ENCODE measurements at regions not wholly inside any gene's neighbourhood (a gene's known extent, or its start where the extent isn't known, plus 50 kb on each side); places are given as distances from the start of the nearest gene placed in this dataset.

DNA sequence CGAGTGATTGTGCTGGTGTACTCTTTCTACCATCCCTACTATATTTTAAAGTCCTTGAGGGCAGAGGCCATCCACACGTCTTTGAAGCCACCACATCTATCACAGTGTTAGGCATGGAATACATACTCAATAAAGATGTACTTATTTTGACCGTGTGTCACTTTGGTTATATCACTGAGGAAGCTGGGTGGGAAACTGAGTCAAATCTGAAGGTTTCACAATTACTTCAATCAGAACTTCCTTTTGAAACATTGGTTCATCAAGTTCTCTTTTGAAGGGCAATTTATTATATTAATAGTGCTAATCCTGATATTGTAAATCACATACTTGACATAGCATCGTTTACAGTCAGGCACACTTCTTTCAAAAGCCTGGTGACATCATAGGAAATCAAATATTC is 53.3 kb upstream of the ATP1B1 start:
- no peak for DNase-seq (ENCODE audit: low spot score)

Data from left forelimb (tissue), 1 donor.